Neural progenitor cell (in vitro differentiated cells): ENCODE measurements at regions not wholly inside any gene's neighbourhood (a gene's known extent, or its start where the extent isn't known, plus 50 kb on each side); places are given as distances from the start of the nearest gene placed in this dataset.

ENCODE experiments used
- DNase-seq: peaks from one replicate; pipeline ENCODE4 v3.0.0-alpha.2; 2016; ENCODE audit warnings: low spot score
- H2AFZ ChIP-seq: fragments of 200-600 bp; sonication (generic); replicated peaks from 2 replicates; pipeline ENCODE4 v1.6.1; 2016; ENCODE audit warnings: antibody characterized with exemption
- H3F3A ChIP-seq: fragments of 200-600 bp; sonication (generic); 2 replicates; pipeline ENCODE4 v1.6.1; 2016; ENCODE audit warnings: antibody characterized with exemption, low read depth
- H3K27ac ChIP-seq: fragments of 200-600 bp; sonication (generic); 2 replicates; pipeline ENCODE4 v1.5.1; 2016; ENCODE audit warnings: mild to moderate bottlenecking
- H3K27me3 ChIP-seq: fragments of 200-600 bp; sonication (generic); 2 replicates; pipeline ENCODE4 v1.6.1; 2016; ENCODE audit warnings: mild to moderate bottlenecking, moderate library complexity
- H3K36me3 ChIP-seq: fragments of 200-600 bp; sonication (generic); 2 replicates; pipeline ENCODE4 v1.5.1; 2016
- H3K4me1 ChIP-seq: fragments of 200-600 bp; sonication (generic); 2 replicates; pipeline ENCODE4 v1.6.1; 2016; ENCODE audit warnings: mixed run types
- H3K4me2 ChIP-seq: fragments of 200-600 bp; sonication (generic); 2 replicates; pipeline ENCODE4 v1.6.1; 2016
- H3K4me3 ChIP-seq: fragments of 200-600 bp; sonication (generic); 2 replicates; pipeline ENCODE4 v1.5.1; 2016
- H3K79me2 ChIP-seq: fragments of 200-600 bp; sonication (generic); 2 replicates; pipeline ENCODE4 v1.6.1; 2016; ENCODE audit warnings: low read depth
- H3K9ac ChIP-seq: fragments of 200-600 bp; sonication (generic); 2 replicates; pipeline ENCODE4 v1.6.1; 2016
- H3K9me3 ChIP-seq: fragments of 200-600 bp; sonication (generic); 2 replicates; pipeline ENCODE4 v1.5.1; 2016; ENCODE audit warnings: low read depth
- H4K20me1 ChIP-seq: fragments of 200-600 bp; sonication (generic); 2 replicates; pipeline ENCODE4 v1.6.1; 2016; ENCODE audit warnings: low read depth
- H3K27ac Mint-ChIP-seq: 3 replicates; pipeline ENCODE4 v1.8.0; 2021; ENCODE audit warnings: mixed read lengths
- H3K27me3 Mint-ChIP-seq: 2 replicates; pipeline ENCODE4 v1.8.0; 2022; ENCODE audit warnings: low read depth, mild to moderate bottlenecking, inconsistent platforms, moderate library complexity, mixed read lengths; ENCODE audit not compliant: insufficient read depth
- H3K36me3 Mint-ChIP-seq: 3 replicates; pipeline ENCODE4 v1.8.0; 2021; ENCODE audit warnings: mixed read lengths
- H3K4me1 Mint-ChIP-seq: 3 replicates; pipeline ENCODE4 v1.8.0; 2021; ENCODE audit warnings: mixed read lengths
- H3K4me3 Mint-ChIP-seq: 3 replicates; pipeline ENCODE4 v1.8.0; 2021; ENCODE audit warnings: mild to moderate bottlenecking, moderate library complexity, mixed read lengths
- H3K9me3 Mint-ChIP-seq: 3 replicates; pipeline ENCODE4 v1.8.0; 2020; ENCODE audit warnings: mixed read lengths
- CTCF ChIP-seq: fragments of 200-600 bp; sonication (generic); IDR thresholded peaks from 2 replicates; pipeline ENCODE4 v1.5.1; 2017; ENCODE audit warnings: antibody characterized with exemption, mild to moderate bottlenecking
- EZH2 ChIP-seq: fragments of 200-600 bp; sonication (generic); IDR thresholded peaks from 2 replicates; pipeline ENCODE4 v1.6.1; 2017; ENCODE audit warnings: antibody characterized with exemption, mild to moderate bottlenecking, moderate library complexity
- EZH2phosphoT487 ChIP-seq: fragments of 200-600 bp; sonication (generic); IDR thresholded peaks from 2 replicates; pipeline ENCODE4 v1.6.1; 2017; ENCODE audit warnings: antibody characterized with exemption

GRCh38 chr1:209158851-209159250, 424.7 kb upstream of the CAMK1G start:
- Histone ChIP-seq H3K9ac (no peak overlapping the region), H2AFZ (no peak overlapping the region), H3F3A (peaks cover 8% of the 10 kb centered on the region), H3K36me3 (no peaks in the 10 kb centered on the region), H3K79me2 (no peaks in the 10 kb centered on the region), H3K27ac (no peak overlapping the region), H3K4me2 (no peak overlapping the region), H3K4me1 (peaks cover 36% of the 10 kb centered on the region), H3K9me3 (no peaks in the 10 kb centered on the region), H4K20me1 (no peaks in the 10 kb centered on the region), H3K27me3 (no peaks in the 10 kb centered on the region), H3K4me3 (no peak overlapping the region)
- H3K27ac Mint-ChIP-seq, result no peak overlapping the region
- no peaks in the 10 kb centered on the region for H3K9me3 Mint-ChIP-seq
- no peak for DNase-seq
- no peak overlapping the region for H3K4me3 Mint-ChIP-seq
- H3K27me3 Mint-ChIP-seq, result no peaks in the 10 kb centered on the region
- TF ChIP-seq CTCF, result no peak
- TF ChIP-seq EZH2phosphoT487, result no peak
- TF ChIP-seq EZH2, result no peak
- no peaks in the 10 kb centered on the region for H3K36me3 Mint-ChIP-seq
- peaks cover 27% of the 10 kb centered on the region for H3K4me1 Mint-ChIP-seq

GRCh38 chr1:209160230-209160629, 423.3 kb upstream of the CAMK1G start:
- Mint-ChIP-seq H3K36me3 (no peaks in the 10 kb centered on the region), H3K4me3 (no peak overlapping the region), H3K4me1 (peaks cover 23% of the 10 kb centered on the region), H3K27me3 (no peaks in the 10 kb centered on the region), H3K27ac (no peak overlapping the region), H3K9me3 (no peaks in the 10 kb centered on the region)
- Histone ChIP-seq H3K4me3 (no peak overlapping the region), H3K79me2 (no peaks in the 10 kb centered on the region), H3K9ac (no peak overlapping the region), H3K27me3 (no peaks in the 10 kb centered on the region), H3K9me3 (no peaks in the 10 kb centered on the region), H3K4me2 (no peak overlapping the region), H4K20me1 (no peaks in the 10 kb centered on the region), H3K36me3 (no peaks in the 10 kb centered on the region), H3F3A (peaks cover 3% of the 10 kb centered on the region), H3K27ac (no peak overlapping the region), H2AFZ (no peak overlapping the region), H3K4me1 (peaks cover 28% of the 10 kb centered on the region)
- TF ChIP-seq EZH2 (no peak), EZH2phosphoT487 (no peak), CTCF (no peak)
- no peak for DNase-seq

DNA sequence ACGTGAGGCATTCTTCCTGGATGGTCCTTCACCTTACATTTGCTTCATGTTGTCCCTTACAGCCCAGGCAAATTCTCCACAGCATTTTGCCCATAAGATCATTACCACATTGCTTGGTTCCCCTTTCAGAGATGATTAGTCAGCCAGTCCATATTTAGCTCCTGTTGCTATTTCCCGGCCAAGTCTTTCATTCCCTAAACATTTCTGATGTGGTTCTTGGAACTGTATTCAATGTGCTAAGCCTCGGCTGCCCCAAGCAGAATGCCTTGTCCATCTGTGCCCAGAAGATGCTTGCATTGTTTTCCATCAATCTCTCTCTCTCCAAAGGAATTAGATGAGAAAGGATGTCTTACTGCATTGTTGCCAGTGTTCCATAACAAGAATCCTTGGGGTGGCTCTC, 420.9 kb upstream of the CAMK1G start:
- Mint-ChIP-seq H3K36me3 (no peaks in the 10 kb centered on the region), H3K9me3 (no peaks in the 10 kb centered on the region), H3K4me1 (peaks cover 3% of the 10 kb centered on the region), H3K27me3 (no peaks in the 10 kb centered on the region), H3K27ac (no peak overlapping the region), H3K4me3 (no peak overlapping the region)
- no peaks in the 10 kb centered on the region for H3F3A ChIP-seq
- no peak overlapping the region for H3K4me2 ChIP-seq
- no peaks in the 10 kb centered on the region for H3K9me3 ChIP-seq
- no peaks in the 10 kb centered on the region for H3K36me3 ChIP-seq
- no peak overlapping the region for H3K9ac ChIP-seq
- DNase-seq, result no peak
- no peaks in the 10 kb centered on the region for H4K20me1 ChIP-seq
- TF ChIP-seq EZH2phosphoT487 (no peak), EZH2 (no peak), CTCF (no peak)
- H3K4me3 ChIP-seq, result no peak overlapping the region
- no peaks in the 10 kb centered on the region for H3K79me2 ChIP-seq
- H3K27me3 ChIP-seq, result no peaks in the 10 kb centered on the region
- no peak overlapping the region for H2AFZ ChIP-seq
- peaks cover 5% of the 10 kb centered on the region for H3K4me1 ChIP-seq
- no peak overlapping the region for H3K27ac ChIP-seq

DNA sequence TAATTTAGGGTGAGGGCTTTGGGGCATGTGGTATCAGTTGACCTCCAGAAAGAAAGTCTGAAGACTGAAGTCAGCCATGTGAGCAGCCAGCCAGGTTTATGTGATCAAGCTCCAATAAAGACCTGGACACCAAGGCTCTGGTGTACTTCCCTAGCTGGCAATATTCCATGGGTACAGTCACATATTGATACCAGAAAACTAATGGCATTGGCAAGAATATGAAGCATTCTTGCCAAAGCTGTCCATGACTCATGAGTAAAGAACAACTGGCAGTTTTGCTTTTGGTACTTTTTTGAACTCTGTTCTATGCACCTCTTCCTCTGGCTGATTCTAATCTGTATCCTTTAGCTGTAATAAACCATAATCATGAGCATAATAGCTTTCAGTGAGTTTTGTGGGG, 415.3 kb upstream of the CAMK1G start:
- Histone ChIP-seq H2AFZ (no peak overlapping the region), H3K4me2 (no peak overlapping the region), H3K36me3 (no peaks in the 10 kb centered on the region), H3K4me3 (no peak overlapping the region), H3K4me1 (no peaks in the 10 kb centered on the region), H3K9me3 (no peaks in the 10 kb centered on the region), H3K27ac (no peak overlapping the region), H3K9ac (no peak overlapping the region), H3K27me3 (no peaks in the 10 kb centered on the region), H3K79me2 (no peaks in the 10 kb centered on the region), H3F3A (no peaks in the 10 kb centered on the region), H4K20me1 (no peaks in the 10 kb centered on the region)
- no peak for DNase-seq
- no peaks in the 10 kb centered on the region for H3K4me1 Mint-ChIP-seq
- no peaks in the 10 kb centered on the region for H3K36me3 Mint-ChIP-seq
- H3K27ac Mint-ChIP-seq, result no peak overlapping the region
- H3K27me3 Mint-ChIP-seq, result peaks cover 2% of the 10 kb centered on the region
- H3K9me3 Mint-ChIP-seq, result peaks cover 8% of the 10 kb centered on the region
- H3K4me3 Mint-ChIP-seq, result no peak overlapping the region
- TF ChIP-seq CTCF (no peak), EZH2phosphoT487 (no peak), EZH2 (no peak)
